H7 (cell line): ENCODE measurements at regions not wholly inside any gene's neighbourhood (a gene's known extent, or its start where the extent isn't known, plus 50 kb on each side); places are given as distances from the start of the nearest gene placed in this dataset.

Experiments
- DNase-seq: peaks from one replicate; pipeline ENCODE4 v3.0.0; 2012
- H3K27me3 ChIP-seq: 2 replicates; pipeline ENCODE4 v1.6.0; 2011; ENCODE audit warnings: mild to moderate bottlenecking, low read length; ENCODE audit not compliant: control insufficient read depth, insufficient read depth
- H3K36me3 ChIP-seq: replicated peaks from 2 replicates; pipeline ENCODE4 v1.5.1; 2011; ENCODE audit warnings: low read length; ENCODE audit not compliant: control insufficient read depth, insufficient read depth
- H3K4me3 ChIP-seq: 2 replicates; pipeline ENCODE4 v1.5.1; 2011; ENCODE audit warnings: low read depth, mild to moderate bottlenecking, control low read depth, low read length, moderate library complexity; ENCODE audit not compliant: insufficient read depth

DNA sequence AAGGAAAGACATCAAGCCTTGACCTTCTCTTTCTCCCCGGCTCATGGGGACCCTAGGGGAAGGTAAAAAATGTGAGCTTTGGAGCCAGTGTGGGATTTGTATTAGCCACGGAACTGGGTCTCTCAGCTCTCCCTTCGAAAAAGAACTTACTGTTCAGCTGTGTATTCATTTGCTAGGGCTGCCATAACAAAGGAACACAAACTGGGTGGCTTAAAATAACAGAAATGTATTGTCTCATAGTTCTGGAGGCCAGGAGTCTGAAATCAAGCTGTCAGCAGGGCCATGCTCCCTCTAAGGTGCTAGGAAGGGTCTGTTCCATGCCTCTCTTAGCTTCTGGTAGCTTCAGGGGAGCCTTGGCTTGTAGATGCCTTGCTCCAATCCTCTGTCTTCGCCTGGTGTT is 83.5 kb upstream of the SLC2A1 start:
- DNase-seq: no peak
- Histone ChIP-seq H3K27me3 (no peaks in the 10 kb centered on the region), H3K4me3 (no peak overlapping the region), H3K36me3 (no peaks in the 10 kb centered on the region)

DNA sequence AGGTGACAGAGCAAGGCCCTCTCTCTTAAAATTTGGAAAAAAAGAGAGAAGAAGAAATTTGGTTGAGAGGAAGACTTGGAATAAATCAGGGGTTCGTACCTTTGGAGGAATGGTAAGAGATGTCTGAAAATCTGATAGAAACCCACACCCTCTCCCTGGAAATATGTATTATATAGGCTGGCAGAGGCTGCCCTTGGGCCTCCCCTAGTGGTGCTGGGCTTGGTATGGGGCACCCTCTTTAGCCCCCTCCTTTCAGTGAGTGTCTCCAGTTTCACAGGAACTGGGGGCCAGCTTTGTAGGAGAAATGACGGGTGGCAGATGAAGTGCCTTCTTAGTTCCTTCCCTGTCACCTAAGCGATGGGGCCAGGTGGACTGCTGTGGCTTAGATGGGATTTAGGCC is 82.9 kb upstream of the SLC2A1 start:
- Histone ChIP-seq H3K27me3 (no peaks in the 10 kb centered on the region), H3K4me3 (no peak overlapping the region), H3K36me3 (no peaks in the 10 kb centered on the region)
- no peak for DNase-seq

DNA sequence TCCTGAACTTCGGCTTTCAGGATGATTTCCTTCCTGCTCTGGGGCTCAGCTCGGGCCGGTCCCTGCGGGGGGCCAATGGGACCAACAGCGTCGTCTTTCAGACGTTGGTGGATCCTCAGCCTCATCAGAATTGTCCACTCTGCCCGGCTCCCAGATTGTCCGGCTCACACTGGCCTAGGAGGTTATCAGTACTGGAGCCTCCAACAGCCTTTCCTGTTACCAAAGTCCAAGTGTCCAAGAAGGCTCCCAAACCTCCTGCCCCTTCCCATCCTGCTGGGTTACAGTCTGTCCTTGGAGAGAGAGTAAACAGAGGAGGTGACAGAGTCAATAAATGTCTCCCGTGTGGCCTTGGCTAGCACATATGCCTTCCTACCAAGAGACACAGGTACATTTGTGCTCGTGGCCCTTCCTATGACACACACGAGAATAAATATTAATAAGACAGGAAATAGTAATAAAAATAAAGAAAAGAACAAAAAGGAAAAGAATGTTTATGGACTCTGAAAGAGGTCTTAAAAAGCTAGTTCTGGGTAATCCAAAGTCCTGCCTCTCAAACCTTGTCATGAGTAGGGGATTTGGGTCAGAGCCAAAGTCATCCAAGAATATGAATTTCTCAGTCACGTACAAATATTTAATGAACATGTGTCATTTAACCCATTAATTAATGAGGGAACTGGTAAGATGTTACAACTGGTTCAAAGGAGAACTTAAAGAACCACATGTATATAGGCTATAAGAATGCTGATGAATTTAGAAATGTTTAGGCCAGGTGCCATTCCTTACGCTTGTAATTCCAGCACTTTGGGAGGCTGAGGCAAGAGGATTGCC is 80.8 kb upstream of the SLC2A1 start:
- DNase-seq: peak; percentile 59
- no peaks in the 10 kb centered on the region for H3K27me3 ChIP-seq
- H3K4me3 ChIP-seq: no peak overlapping the region
- no peaks in the 10 kb centered on the region for H3K36me3 ChIP-seq

DNA sequence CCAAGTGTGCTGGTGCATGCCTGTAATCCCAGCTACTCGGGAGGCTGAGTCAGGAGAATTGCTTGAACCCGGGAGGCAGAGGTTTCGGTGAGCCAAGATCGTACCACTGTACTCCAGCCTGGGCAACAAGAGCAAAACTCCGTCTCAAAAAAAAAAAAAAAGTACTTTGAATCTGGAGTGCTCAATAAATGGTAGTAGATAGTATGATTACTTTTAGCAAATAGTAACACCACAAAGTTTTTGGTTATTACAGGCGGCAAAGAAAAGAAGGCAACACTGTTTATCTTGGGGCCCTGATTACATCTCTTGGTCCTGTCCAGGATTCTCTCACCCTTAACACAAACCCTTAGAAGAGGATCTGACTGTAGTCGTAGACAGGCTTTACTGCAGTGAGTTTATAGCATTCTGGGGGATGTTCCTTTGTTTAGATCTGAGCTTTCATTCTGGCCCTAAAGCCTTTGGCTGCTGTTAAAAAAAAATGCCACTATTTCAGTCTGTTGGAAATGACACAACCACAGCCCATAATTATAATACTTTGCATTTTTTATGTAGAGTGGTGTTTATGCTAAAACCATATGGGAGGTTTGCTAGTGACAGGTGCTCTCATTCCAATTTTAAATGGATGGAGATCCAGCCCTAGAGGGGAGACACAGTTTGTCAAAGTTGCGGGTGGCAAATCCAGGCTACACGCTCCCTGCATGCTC is 79.7 kb upstream of the SLC2A1 start:
- Histone ChIP-seq H3K36me3 (no peaks in the 10 kb centered on the region), H3K27me3 (no peaks in the 10 kb centered on the region), H3K4me3 (no peak overlapping the region)
- no peak for DNase-seq

DNA sequence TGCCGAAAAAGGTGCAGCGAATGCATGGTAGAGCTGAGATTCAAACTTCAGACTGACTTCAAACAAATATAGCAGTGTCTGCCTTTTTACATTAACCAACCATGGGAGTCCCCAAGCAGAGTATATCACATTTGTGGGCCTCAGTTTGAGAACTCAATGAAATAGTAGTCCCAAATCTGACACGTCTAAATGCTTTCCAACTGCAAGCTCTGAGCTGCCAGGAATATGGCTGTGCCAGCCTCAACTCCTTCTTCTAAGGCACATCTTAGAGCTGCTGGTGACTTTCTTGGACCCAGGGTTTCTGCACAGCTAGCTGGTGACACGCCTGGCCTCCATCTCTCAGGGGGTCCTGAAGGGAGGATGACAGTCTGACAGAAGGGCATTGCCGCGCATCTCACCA is 78.8 kb upstream of the SLC2A1 start:
- Histone ChIP-seq H3K27me3 (no peaks in the 10 kb centered on the region), H3K4me3 (no peak overlapping the region), H3K36me3 (no peaks in the 10 kb centered on the region)
- no peak for DNase-seq

DNA sequence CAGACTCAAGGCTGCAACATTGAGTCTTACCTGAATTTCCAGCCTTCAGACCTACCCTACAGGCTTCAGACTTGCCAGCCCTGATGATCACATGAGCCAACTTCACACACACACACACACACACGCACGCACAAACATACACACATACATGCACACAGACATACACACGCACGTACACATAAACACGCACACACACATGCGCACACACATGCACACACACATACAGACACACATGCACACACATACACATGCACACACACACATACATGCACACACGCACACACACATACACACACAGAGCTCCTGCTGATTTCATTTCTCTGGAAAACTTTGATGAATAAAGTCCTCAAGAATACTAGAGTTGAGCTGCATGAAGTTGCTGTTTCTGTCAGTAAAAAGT is 78.3 kb upstream of the SLC2A1 start:
- no peak for DNase-seq
- Histone ChIP-seq H3K36me3 (no peaks in the 10 kb centered on the region), H3K27me3 (no peaks in the 10 kb centered on the region), H3K4me3 (no peak overlapping the region)

DNA sequence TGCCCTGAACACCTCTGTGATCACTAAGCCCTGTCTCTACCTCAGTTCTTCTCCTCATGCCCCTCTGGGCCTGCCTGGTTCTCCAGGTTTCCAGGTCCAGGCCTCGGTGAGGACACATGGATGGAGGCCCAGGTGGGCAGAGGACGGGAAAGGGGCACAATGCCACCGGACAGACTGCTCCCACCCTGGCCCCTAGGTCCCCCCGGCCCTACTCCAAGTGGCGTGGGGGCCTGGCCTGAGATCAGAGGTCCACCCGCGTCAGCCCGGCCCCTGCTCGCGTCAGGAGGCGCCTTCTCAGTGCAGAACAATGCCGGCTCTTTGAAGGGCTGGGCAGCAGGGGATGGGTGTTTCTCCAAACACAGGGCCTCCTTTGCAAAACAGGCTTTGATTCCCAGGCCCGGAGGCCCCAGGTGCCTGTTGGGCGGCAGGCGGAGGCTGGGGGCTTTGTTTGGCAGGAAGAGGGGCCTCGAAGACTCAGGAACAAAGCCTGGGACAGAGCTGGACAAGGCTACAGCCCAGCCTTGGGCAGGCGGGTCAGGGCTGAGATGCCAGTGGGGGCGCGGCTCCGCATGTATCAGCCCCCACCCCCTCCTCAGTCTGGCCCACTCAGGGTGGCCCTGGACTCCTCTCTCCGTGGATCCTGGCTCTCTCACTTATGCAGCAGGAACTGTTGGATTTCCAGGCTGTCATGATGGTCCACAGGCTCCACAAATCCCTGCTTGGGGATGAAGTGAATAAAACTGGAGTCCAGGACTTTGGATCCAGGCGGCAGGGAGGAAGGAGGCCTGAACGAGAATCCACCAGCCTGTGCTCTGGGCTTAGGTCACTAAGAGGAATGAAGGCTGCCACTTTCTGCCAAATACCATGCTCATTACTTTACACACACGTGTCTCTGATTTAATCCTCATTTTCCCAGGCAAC is 77.4 kb upstream of the SLC2A1 start:
- peak; percentile 79 for DNase-seq
- H3K4me3 ChIP-seq: no peak overlapping the region
- H3K27me3 ChIP-seq: no peaks in the 10 kb centered on the region
- no peaks in the 10 kb centered on the region for H3K36me3 ChIP-seq

DNA sequence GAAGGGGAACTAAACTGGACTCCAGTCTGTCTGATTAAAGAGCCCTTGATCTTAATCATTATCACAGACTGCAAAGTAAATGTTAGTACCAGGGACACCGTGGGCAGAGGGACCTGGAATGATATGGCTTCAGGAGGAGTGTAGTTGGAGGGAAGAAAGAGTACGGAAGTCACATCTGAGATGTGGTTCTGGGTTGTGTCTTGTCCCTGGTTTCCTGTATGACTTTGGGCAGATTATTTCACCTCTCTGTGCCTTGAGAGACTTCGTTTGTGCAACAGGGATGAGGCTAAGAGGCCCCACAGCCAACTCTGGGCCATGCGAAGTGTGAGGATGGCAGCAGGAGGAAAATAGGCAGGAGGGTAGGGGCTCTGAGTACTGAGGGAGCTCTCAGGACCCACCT is 76.1 kb upstream of the SLC2A1 start:
- Histone ChIP-seq H3K36me3 (no peaks in the 10 kb centered on the region), H3K4me3 (no peak overlapping the region), H3K27me3 (no peaks in the 10 kb centered on the region)
- DNase-seq: no peak

DNA sequence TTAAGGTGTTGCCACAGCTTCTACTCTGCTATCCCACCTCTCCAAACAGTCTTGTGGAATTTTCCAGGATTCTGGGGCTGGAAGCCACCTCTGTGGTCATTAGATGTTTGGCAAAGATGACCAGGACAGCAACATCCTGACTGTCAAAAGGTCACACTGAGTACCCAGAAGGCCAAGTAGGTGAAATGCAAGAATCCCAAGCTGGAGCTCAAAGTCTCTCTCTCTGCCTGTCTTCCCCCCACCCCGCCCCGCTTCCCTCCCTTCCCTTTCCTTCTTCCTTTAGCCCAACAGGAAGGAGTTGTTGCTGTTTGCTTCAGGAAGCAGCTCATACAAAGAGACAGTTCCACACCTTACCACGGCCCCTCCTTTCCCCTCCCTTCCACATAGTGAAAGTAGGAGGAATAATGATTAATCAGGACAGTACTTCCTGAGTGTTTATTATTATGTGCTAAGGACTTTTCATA is 75.6 kb upstream of the SLC2A1 start:
- Histone ChIP-seq H3K36me3 (no peaks in the 10 kb centered on the region), H3K4me3 (no peak overlapping the region), H3K27me3 (no peaks in the 10 kb centered on the region)
- peak; percentile 44 for DNase-seq

DNA sequence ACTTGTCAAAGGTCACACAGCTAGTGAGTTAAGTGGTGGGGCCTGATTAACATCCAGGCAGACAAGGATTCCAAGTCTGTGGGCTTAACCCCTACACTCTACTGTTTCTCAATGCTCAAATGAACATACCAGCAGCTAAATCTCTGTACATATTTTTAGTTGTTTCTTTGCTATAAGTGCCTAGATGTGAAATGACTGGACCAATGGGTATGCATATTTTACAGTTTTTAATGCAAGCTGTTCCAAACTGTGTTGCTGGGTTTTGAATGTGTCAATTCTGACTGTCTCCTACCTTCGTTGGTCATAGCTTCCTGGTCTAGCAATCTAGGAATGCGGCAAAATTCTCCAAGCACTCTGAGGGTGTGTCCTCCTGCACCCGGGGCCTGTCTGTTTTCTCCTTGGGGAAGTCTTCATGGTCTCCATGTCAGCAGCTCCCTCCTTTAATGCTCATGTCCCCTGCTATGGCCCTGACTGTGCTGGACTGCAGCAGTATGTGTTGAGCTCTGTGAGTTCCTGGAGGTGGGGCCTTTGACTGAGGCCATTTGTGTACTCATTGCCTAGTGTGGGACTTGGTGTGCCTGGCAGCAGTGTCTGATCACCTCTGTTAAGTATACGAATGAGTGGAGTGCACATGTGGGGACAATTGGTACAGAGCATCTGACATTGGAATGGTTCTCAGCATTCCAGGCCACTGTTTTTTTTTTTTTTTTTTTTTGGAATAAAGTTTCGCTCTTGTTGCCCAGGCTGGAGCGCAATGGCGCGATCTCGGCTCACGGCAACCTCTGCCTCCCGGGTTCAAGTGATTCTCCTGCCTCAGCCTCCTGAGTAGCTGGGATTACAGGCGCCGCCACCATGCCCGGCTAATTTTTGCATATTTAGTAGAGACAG is 72.9 kb upstream of the SLC2A1 start:
- no peaks in the 10 kb centered on the region for H3K36me3 ChIP-seq
- no peak overlapping the region for H3K4me3 ChIP-seq
- no peak for DNase-seq
- no peaks in the 10 kb centered on the region; the same call in 1 of the 2 replicates for H3K27me3 ChIP-seq

DNA sequence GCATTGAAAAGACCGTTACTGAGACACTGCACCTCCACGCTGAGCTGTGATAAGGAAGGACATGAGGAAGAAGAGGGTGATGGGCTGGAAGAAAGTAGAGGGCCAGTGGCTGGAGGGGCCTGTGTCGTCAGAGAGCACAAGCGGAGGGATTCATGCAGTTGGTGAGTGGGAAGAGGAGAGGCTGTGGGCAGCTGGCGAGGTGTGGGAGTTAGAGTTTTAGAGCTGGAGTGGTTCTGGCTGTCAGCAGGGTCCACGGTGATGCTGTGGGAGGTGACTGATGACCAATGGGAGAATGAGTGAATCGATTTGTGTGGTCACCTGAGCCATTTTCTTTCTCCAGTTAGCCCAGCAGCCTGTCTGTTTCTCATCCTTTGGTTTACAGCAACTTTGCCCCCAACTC is 66.2 kb upstream of the SLC2A1 start:
- Histone ChIP-seq H3K27me3 (peaks cover 4% of the 10 kb centered on the region; the same call in 1 of the 2 replicates), H3K36me3 (no peaks in the 10 kb centered on the region), H3K4me3 (no peak overlapping the region)
- no peak for DNase-seq

DNA sequence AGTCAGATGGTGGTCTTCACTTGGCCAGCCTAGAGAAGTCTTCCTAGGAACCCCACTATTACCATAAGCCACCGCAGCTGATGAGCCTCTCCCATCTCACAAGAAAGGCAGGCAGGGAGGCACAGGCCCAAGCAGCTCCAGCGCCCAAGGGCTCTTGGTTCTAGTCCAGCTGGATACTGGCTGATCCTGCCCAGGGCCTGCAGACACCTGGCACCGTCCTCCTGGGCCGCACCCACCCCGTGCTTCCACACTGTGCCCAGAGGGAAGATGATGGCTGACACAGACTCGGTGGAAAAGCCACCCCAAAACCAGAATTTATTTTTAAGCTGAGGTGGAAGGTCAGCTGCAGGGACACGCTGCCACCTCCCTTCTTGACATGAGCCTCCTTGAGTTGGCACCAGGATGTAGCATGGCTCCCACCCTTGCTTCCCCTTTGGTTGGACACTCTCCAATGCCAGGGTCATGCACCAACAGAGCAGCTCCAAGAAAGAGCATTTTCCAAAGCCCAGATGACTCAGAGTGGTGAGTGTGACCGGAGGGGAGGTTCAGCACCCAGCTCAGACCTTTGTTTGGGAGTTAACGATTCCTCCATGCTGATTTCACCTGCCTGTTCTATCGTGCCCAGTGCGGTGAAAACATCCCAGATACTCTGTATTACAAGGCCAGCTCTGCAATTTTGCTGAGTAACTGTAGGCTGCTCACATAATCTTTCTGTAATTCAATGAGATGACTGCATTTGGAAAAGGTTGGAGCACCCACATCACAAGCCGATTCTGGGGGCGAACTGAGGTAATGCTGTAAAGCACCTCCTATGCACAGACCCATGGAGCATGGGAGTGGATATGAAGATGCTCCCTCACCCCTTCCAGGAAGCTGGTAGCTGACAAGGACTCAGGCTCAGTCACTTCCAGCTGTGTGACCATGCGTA is 63.1 kb upstream of the SLC2A1 start:
- Histone ChIP-seq H3K27me3 (peaks cover 4% of the 10 kb centered on the region; the same call in 1 of the 2 replicates), H3K4me3 (no peak overlapping the region), H3K36me3 (no peaks in the 10 kb centered on the region)
- DNase-seq: no peak

DNA sequence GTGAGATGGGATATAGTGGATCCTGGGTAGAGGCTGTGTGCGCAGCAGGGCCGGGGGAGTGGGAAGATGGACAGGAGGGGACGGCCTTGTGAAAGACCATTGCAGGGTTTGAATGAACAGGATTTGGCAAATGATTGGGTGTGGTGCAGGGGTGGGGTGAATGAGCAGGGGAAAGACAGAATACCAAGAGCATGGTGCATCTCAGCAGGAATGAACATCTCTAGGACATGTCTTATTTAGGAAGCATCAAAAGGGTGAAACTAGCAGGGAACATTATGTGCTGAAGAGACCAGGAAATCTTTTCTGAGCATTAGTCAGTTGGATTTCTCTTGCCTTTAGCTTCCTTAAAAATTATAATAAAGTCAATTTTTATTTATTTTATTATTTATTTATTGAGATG is 60.6 kb upstream of the SLC2A1 start:
- Histone ChIP-seq H3K27me3 (no peaks in the 10 kb centered on the region; the same call in 1 of the 2 replicates), H3K36me3 (no peaks in the 10 kb centered on the region), H3K4me3 (no peak overlapping the region)
- no peak for DNase-seq
